LNCAP (cell line): ENCODE measurements at regions not wholly inside any gene's neighbourhood (a gene's known extent, or its start where the extent isn't known, plus 50 kb on each side); places are given as distances from the start of the nearest gene placed in this dataset.

ENCODE experiments used
- TF ChIP-seq, protein P1 (sequence below): fragments of 450-650 bp; IDR thresholded peaks from 2 replicates; pipeline ENCODE4 v1.5.1; 2017; ENCODE audit warnings: mild to moderate bottlenecking

DNA sequence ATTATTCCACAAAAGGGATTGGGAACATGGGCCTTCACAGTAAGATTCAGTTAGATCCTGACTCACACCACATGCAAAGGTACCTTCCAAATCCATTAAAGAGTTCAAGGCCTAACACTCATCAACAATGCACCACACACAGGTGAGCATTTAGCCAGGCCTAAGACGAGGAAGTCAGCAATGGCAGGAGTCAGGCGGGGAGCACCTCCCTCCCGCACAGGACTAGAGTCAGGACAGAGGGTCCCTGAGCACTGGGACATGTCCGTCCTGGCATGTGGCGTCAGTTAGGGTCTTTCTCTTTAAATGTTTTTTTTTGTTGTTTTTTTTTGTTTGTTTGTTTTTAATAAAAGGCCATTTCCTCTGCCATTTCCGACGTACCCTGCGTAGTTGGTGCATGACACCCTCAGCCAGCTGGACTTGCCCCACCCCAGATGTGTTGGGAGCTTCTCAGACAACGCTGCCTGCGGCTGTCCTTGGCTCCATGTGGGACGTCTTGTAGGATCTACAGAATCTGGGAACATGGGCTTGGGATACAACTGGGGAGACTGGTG is 1458.6 kb downstream of the BRD1 start:
- TF ChIP-seq, protein P1, sequence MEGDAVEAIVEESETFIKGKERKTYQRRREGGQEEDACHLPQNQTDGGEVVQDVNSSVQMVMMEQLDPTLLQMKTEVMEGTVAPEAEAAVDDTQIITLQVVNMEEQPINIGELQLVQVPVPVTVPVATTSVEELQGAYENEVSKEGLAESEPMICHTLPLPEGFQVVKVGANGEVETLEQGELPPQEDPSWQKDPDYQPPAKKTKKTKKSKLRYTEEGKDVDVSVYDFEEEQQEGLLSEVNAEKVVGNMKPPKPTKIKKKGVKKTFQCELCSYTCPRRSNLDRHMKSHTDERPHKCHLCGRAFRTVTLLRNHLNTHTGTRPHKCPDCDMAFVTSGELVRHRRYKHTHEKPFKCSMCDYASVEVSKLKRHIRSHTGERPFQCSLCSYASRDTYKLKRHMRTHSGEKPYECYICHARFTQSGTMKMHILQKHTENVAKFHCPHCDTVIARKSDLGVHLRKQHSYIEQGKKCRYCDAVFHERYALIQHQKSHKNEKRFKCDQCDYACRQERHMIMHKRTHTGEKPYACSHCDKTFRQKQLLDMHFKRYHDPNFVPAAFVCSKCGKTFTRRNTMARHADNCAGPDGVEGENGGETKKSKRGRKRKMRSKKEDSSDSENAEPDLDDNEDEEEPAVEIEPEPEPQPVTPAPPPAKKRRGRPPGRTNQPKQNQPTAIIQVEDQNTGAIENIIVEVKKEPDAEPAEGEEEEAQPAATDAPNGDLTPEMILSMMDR, result no peak

DNA sequence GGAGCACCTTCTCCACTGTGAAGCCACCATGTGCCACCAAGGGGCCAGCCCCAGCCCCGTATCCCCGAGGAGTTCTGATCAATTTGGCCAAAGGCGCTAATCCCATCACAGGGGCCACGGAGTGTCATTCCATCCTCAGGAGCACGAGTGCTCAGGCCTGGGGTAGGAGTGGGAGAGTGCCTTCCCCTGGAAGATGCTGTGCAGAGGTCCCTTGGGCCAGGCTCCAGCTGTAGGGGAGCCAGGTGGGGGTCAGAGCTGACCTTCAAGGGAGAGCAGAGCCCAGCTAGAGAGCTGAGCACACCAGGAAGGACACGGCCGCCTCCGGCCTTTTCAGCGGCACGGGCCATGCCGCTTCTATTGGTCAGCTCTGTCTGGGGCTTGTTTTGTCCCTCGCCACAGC is 1459.9 kb downstream of the BRD1 start:
- TF ChIP-seq, protein P1, result no peak

DNA sequence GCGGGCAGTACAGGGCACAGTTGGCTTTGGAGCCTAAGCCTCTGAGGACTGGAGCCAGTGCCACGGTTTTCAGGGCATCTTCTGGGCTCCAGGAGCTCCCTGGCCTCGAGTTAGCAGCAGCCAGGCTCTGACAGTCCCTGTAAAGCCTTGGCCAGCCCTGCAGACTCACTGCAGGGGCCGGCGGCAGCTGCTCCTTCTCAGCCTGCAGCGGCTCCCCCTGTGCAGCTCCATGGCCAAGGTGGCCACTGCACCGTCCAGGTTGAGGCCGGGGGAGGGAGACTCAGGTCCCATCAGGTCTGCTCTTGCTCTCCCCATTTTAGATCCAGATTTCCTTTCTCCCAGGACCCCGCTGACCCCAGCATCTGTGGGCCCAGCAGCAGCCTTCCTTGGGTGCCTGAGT is 1461.1 kb downstream of the BRD1 start:
- TF ChIP-seq, protein P1, result no peak

DNA sequence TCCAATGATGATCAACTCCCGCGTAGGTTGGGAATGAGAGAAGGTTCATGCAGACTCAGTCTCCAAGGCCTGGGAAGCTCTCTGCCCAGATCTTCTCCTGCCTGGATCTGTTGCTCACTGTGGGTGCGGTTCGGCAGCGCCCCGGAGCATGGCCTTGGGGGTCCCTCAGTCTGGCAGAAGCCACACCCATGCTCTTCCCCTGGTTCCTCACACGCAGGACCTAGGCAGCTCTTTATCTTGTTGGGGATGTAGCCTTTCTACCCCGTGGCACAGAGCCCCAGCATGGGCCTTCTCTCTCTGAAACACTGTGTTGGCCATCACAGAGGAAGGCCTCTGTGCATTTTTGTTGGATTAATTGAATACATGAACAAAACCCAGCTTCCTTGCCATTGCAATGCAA is 1461.6 kb downstream of the BRD1 start:
- TF ChIP-seq, protein P1, result no peak

DNA sequence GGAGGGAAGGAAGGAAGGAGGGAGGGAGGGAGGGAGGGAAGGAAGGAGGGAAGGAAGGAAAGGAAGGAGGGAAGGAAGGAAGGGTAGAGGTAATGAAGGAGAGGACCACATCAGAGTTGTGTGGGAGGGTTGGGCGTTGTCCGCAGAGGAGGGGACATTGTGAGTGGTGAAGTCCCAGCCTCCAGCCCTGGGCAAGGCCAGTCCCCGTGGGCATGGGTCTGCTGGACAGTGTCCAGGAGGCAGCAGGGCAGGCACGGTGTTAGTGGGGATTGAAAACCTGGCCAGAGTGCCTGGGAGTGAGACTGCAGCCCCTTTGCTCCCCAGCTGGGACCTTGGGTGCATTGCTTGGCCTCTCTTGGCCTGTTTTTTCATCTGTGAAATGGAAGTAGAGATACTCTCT is 1462.3 kb downstream of the BRD1 start:
- TF ChIP-seq, protein P1, result no peak

DNA sequence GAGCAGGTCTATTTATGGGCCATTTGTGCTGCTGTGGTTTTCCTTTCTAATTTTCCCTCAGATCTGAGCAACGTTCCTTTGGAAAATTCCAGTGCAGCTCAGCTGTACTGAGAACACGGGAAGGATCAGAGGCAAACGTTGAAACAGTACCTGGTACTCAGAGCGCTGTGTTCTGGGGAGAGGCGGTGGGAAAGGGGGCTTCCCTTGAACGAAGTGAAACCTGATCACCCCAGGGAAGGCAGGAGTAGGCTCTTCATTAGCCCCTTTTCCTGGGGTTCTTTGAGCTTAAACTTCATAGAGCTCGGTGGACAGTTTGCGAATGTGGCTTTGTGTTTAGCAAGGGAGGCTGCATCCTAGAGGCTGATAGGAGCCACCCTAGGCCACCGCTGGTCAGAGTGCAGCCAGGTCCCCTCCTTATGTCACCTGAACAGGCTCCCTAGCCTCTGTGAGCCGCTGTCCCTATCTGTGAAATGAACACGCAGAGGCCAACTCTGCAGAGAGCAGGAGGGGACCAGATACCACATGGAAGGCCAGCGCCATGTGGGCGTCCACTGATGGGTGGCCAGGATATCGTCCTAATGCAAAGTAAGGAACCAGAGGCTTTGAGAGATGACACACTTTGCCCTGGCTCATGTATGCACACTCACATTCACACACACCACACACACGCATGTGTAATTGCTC is 1464.8 kb downstream of the BRD1 start:
- TF ChIP-seq, protein P1, result no peak

DNA sequence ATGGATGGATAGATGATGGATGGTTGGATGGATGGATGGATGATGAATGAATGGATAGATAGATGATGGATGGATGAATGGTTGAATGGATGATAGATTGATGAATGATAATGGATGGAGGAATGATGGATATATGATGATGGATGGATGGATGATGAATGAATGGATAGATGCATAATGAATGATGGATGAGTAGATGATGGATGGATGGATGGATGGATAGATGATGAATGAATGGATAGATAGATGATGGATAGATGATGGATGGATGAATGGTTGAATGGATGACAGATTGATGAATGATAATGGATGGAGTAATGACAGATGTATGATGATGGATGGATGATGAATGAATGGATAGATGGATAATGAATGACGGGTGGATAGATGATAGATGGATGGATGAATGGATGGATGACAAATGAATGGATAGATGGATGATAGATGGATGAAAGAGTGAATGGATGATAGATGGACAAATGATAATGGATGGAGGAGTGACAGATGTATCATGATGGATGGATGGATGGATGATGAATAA is 1466.5 kb downstream of the BRD1 start:
- TF ChIP-seq, protein P1, result no peak
